IPS-15b (cell line): ENCODE measurements at regions not wholly inside any gene's neighbourhood (a gene's known extent, or its start where the extent isn't known, plus 50 kb on each side); places are given as distances from the start of the nearest gene placed in this dataset.

Experiments used
- H3K27me3 ChIP-seq: one replicate; pipeline ENCODE4 v1.6.1; 2013; ENCODE audit warnings: low read length; ENCODE audit not compliant: control insufficient read depth, insufficient read depth
- H3K36me3 ChIP-seq: one replicate; pipeline ENCODE4 v1.6.1; 2013; ENCODE audit warnings: low read length; ENCODE audit not compliant: control insufficient read depth, insufficient read depth
- H3K4me1 ChIP-seq: one replicate; pipeline ENCODE4 v1.6.1; 2013; ENCODE audit warnings: mild to moderate bottlenecking, low read length; ENCODE audit not compliant: control insufficient read depth, insufficient read depth
- H3K4me3 ChIP-seq: one replicate; pipeline ENCODE4 v1.5.1; 2013; ENCODE audit warnings: low read depth, low read length
- H3K9ac ChIP-seq: one replicate; pipeline ENCODE4 v1.6.1; 2013; ENCODE audit warnings: low read depth, mild to moderate bottlenecking, low read length
- H3K9me3 ChIP-seq: one replicate; pipeline ENCODE4 v1.6.1; 2013; ENCODE audit warnings: mild to moderate bottlenecking, low read length; ENCODE audit not compliant: control insufficient read depth, insufficient read depth

- Histone ChIP-seq H3K36me3 (no peaks in the 10 kb centered on the region), H3K9ac (no peak overlapping the region), H3K27me3 (no peaks in the 10 kb centered on the region), H3K4me3 (no peak overlapping the region), H3K4me1 (no peaks in the 10 kb centered on the region), H3K9me3 (no peaks in the 10 kb centered on the region)
Measured at GRCh38 chr20:58070664-58071196, 157.7 kb downstream of the ANKRD60 start.

- Histone ChIP-seq H3K36me3 (no peaks in the 10 kb centered on the region), H3K9me3 (no peaks in the 10 kb centered on the region), H3K9ac (no peak overlapping the region), H3K27me3 (no peaks in the 10 kb centered on the region), H3K4me1 (no peaks in the 10 kb centered on the region), H3K4me3 (no peak overlapping the region)
Measured at GRCh38 chr20:58069796-58070663, 158.4 kb downstream of the ANKRD60 start.

GRCh38 chr20:58069207-58069606, 159.2 kb downstream of the ANKRD60 start:
- Histone ChIP-seq H3K9me3 (no peaks in the 10 kb centered on the region), H3K36me3 (no peaks in the 10 kb centered on the region), H3K9ac (no peak overlapping the region), H3K27me3 (no peaks in the 10 kb centered on the region), H3K4me1 (no peaks in the 10 kb centered on the region), H3K4me3 (no peak overlapping the region)

GRCh38 chr20:58065508-58066361, 162.7 kb downstream of the ANKRD60 start:
- no peaks in the 10 kb centered on the region for H3K27me3 ChIP-seq
- H3K4me3 ChIP-seq: no peak overlapping the region
- H3K9ac ChIP-seq: no peak overlapping the region
- H3K4me1 ChIP-seq: no peaks in the 10 kb centered on the region
- no peaks in the 10 kb centered on the region for H3K9me3 ChIP-seq
- no peaks in the 10 kb centered on the region for H3K36me3 ChIP-seq

- no peaks in the 10 kb centered on the region for H3K36me3 ChIP-seq
Measured at GRCh38 chr20:58064411-58065010, 163.9 kb downstream of the ANKRD60 start.

GRCh38 chr20:58059260-58059544, 169.3 kb downstream of the ANKRD60 start:
- Histone ChIP-seq H3K9me3 (no peaks in the 10 kb centered on the region), H3K4me1 (no peaks in the 10 kb centered on the region), H3K9ac (no peak overlapping the region), H3K27me3 (no peaks in the 10 kb centered on the region), H3K36me3 (no peaks in the 10 kb centered on the region), H3K4me3 (no peak overlapping the region)

More at GRCh38 chr20:58064411-58065010, 163.9 kb downstream of the ANKRD60 start:
- Histone ChIP-seq H3K9ac (no peak overlapping the region), H3K27me3 (no peaks in the 10 kb centered on the region), H3K4me1 (no peaks in the 10 kb centered on the region), H3K9me3 (no peaks in the 10 kb centered on the region), H3K4me3 (no peak overlapping the region)

- Histone ChIP-seq H3K9ac (no peak overlapping the region), H3K4me3 (no peak overlapping the region), H3K4me1 (no peaks in the 10 kb centered on the region), H3K9me3 (no peaks in the 10 kb centered on the region), H3K27me3 (no peaks in the 10 kb centered on the region), H3K36me3 (no peaks in the 10 kb centered on the region)
Measured at GRCh38 chr20:58058421-58059259, 169.8 kb downstream of the ANKRD60 start.

GRCh38 chr20:58056921-58057686, 171.3 kb downstream of the ANKRD60 start:
- H3K27me3 ChIP-seq: no peaks in the 10 kb centered on the region
- no peak overlapping the region for H3K9ac ChIP-seq
- no peak overlapping the region for H3K4me3 ChIP-seq
- no peaks in the 10 kb centered on the region for H3K9me3 ChIP-seq
- H3K4me1 ChIP-seq: no peaks in the 10 kb centered on the region
- no peaks in the 10 kb centered on the region for H3K36me3 ChIP-seq

- H3K9ac ChIP-seq: no peak overlapping the region
- H3K36me3 ChIP-seq: no peaks in the 10 kb centered on the region
- H3K4me3 ChIP-seq: no peak overlapping the region
- no peaks in the 10 kb centered on the region for H3K9me3 ChIP-seq
- H3K4me1 ChIP-seq: no peaks in the 10 kb centered on the region
- no peaks in the 10 kb centered on the region for H3K27me3 ChIP-seq
Measured at GRCh38 chr20:58056021-58056591, 172.3 kb downstream of the ANKRD60 start.

- Histone ChIP-seq H3K4me1 (no peaks in the 10 kb centered on the region), H3K9me3 (no peaks in the 10 kb centered on the region), H3K36me3 (no peaks in the 10 kb centered on the region), H3K9ac (no peak overlapping the region), H3K4me3 (no peak overlapping the region), H3K27me3 (no peaks in the 10 kb centered on the region)
Measured at GRCh38 chr20:58054780-58055373, 173.6 kb downstream of the ANKRD60 start.
